ENCODE measurements at regions not wholly inside any gene's neighbourhood (a gene's known extent, or its start where the extent isn't known, plus 50 kb on each side); places are given as distances from the start of the nearest gene placed in this dataset.

GRCh38 chr1:218829097-218829496, 344.6 kb upstream of the LYPLAL1 start:
- Histone ChIP-seq H2BK12ac (ENCODE audit: low read length in 2 of 2) (no peak overlapping the region), H3K23ac (ENCODE audit: low read length in 2 of 2) (no peak overlapping the region), H3K79me1 (replicated peaks; ENCODE audit: low read length, poor library complexity, severe bottlenecking) (no peaks in the 10 kb centered on the region), H2BK120ac (ENCODE audit: low read depth, low read length) (no peak overlapping the region), H3K4me2 (ENCODE audit: low read length, poor library complexity, severe bottlenecking) (no peak overlapping the region), H3K27me3 (ENCODE audit: control insufficient read depth in 1 of 2, insufficient read depth in 1 of 2, low read length in 2 of 2) (no peaks in the 10 kb centered on the region), H3K9ac (ENCODE audit: low read length) (no peak overlapping the region), H2AK5ac (ENCODE audit: low read length, severe bottlenecking) (no peak overlapping the region), H4K91ac (ENCODE audit: low read length) (no peak overlapping the region), H4K8ac (ENCODE audit: low read length) (no peak overlapping the region), H2BK5ac (ENCODE audit: low read depth, low read length, poor library complexity, severe bottlenecking) (no peak overlapping the region), H3K4me1 (ENCODE audit: control insufficient read depth, insufficient read depth, low read depth, low read length) (no peaks in the 10 kb centered on the region), H3K4ac (ENCODE audit: low read depth in 1 of 2, low read length in 2 of 2) (no peak overlapping the region), H3K4me3 (ENCODE audit: insufficient read depth in 1 of 2, low read depth in 1 of 2, low read length in 2 of 2) (no peak overlapping the region), H3K27ac (ENCODE audit: low read length, poor library complexity, severe bottlenecking) (no peak overlapping the region), H2AFZ (ENCODE audit: low read depth, low read length) (no peak overlapping the region), H2BK15ac (ENCODE audit: low read depth, poor library complexity, severe bottlenecking) (no peak overlapping the region), H3K18ac (ENCODE audit: low read depth in 1 of 2, low read length in 2 of 2) (no peak overlapping the region), H3K9me3 (ENCODE audit: control insufficient read depth, low read length) (no peaks in the 10 kb centered on the region), H3K36me3 (ENCODE audit: control insufficient read depth in 1 of 2, insufficient read depth in 2 of 2, low read depth in 1 of 2, low read length in 2 of 2) (no peaks in the 10 kb centered on the region), H3K14ac (ENCODE audit: low read length in 2 of 2) (no peak overlapping the region)
- DNase-seq = peak; percentile 19
- 100% methylated on average over 3 of the region's 3 CpGs for WGBS

- no peak overlapping the region for H3K4ac ChIP-seq (ENCODE audit: low read depth in 1 of 2, low read length in 2 of 2)
- WGBS = no CpG with 5 or more reads among the region's 1 CpG
- H3K79me1 ChIP-seq (replicated peaks; ENCODE audit: low read length, poor library complexity, severe bottlenecking) = no peaks in the 10 kb centered on the region
- H3K14ac ChIP-seq (ENCODE audit: low read length in 2 of 2) = no peak overlapping the region
- H2BK12ac ChIP-seq (ENCODE audit: low read length in 2 of 2) = no peak overlapping the region
- no peaks in the 10 kb centered on the region for H3K36me3 ChIP-seq (ENCODE audit: control insufficient read depth in 1 of 2, insufficient read depth in 2 of 2, low read depth in 1 of 2, low read length in 2 of 2)
- H2BK120ac ChIP-seq (ENCODE audit: low read depth, low read length) = no peak overlapping the region
- no peak for DNase-seq
- no peak overlapping the region for H2AFZ ChIP-seq (ENCODE audit: low read depth, low read length)
- H3K27me3 ChIP-seq (ENCODE audit: control insufficient read depth in 1 of 2, insufficient read depth in 1 of 2, low read length in 2 of 2) = no peaks in the 10 kb centered on the region
- H3K9me3 ChIP-seq (ENCODE audit: control insufficient read depth, low read length) = no peaks in the 10 kb centered on the region
- no peak overlapping the region for H3K9ac ChIP-seq (ENCODE audit: low read length)
- no peak overlapping the region for H3K4me2 ChIP-seq (ENCODE audit: low read length, poor library complexity, severe bottlenecking)
- no peak overlapping the region for H3K27ac ChIP-seq (ENCODE audit: low read length, poor library complexity, severe bottlenecking)
- H4K8ac ChIP-seq (ENCODE audit: low read length) = no peak overlapping the region
- no peak overlapping the region for H3K4me3 ChIP-seq (ENCODE audit: insufficient read depth in 1 of 2, low read depth in 1 of 2, low read length in 2 of 2)
- H2BK15ac ChIP-seq (ENCODE audit: low read depth, poor library complexity, severe bottlenecking) = no peak overlapping the region
- no peak overlapping the region for H3K18ac ChIP-seq (ENCODE audit: low read depth in 1 of 2, low read length in 2 of 2)
- no peak overlapping the region for H4K91ac ChIP-seq (ENCODE audit: low read length)
- H3K23ac ChIP-seq (ENCODE audit: low read length in 2 of 2) = no peak overlapping the region
- H2AK5ac ChIP-seq (ENCODE audit: low read length, severe bottlenecking) = no peak overlapping the region
- no peak overlapping the region for H2BK5ac ChIP-seq (ENCODE audit: low read depth, low read length, poor library complexity, severe bottlenecking)
- H3K4me1 ChIP-seq (ENCODE audit: control insufficient read depth, insufficient read depth, low read depth, low read length) = no peaks in the 10 kb centered on the region
Observed at GRCh38 chr1:218835609-218836008, 338.1 kb upstream of the LYPLAL1 start.

- Histone ChIP-seq H2BK120ac (ENCODE audit: low read depth, low read length) (no peak overlapping the region), H2BK15ac (ENCODE audit: low read depth, poor library complexity, severe bottlenecking) (no peak overlapping the region), H2BK5ac (ENCODE audit: low read depth, low read length, poor library complexity, severe bottlenecking) (no peak overlapping the region), H3K9ac (ENCODE audit: low read length) (no peak overlapping the region), H3K27ac (ENCODE audit: low read length, poor library complexity, severe bottlenecking) (no peak overlapping the region), H2BK12ac (ENCODE audit: low read length in 2 of 2) (no peak overlapping the region), H3K36me3 (ENCODE audit: control insufficient read depth in 1 of 2, insufficient read depth in 2 of 2, low read depth in 1 of 2, low read length in 2 of 2) (no peaks in the 10 kb centered on the region), H3K4ac (ENCODE audit: low read depth in 1 of 2, low read length in 2 of 2) (no peak overlapping the region), H3K18ac (ENCODE audit: low read depth in 1 of 2, low read length in 2 of 2) (no peak overlapping the region), H3K79me1 (replicated peaks; ENCODE audit: low read length, poor library complexity, severe bottlenecking) (no peaks in the 10 kb centered on the region), H3K14ac (ENCODE audit: low read length in 2 of 2) (no peak overlapping the region), H3K23ac (ENCODE audit: low read length in 2 of 2) (no peak overlapping the region), H4K8ac (ENCODE audit: low read length) (no peak overlapping the region), H3K27me3 (ENCODE audit: control insufficient read depth in 1 of 2, insufficient read depth in 1 of 2, low read length in 2 of 2) (no peaks in the 10 kb centered on the region), H3K4me2 (ENCODE audit: low read length, poor library complexity, severe bottlenecking) (no peak overlapping the region), H4K91ac (ENCODE audit: low read length) (no peak overlapping the region), H2AFZ (ENCODE audit: low read depth, low read length) (no peak overlapping the region), H3K4me3 (ENCODE audit: insufficient read depth in 1 of 2, low read depth in 1 of 2, low read length in 2 of 2) (no peak overlapping the region), H3K4me1 (ENCODE audit: control insufficient read depth, insufficient read depth, low read depth, low read length) (no peaks in the 10 kb centered on the region), H2AK5ac (ENCODE audit: low read length, severe bottlenecking) (no peak overlapping the region), H3K9me3 (ENCODE audit: control insufficient read depth, low read length) (no peaks in the 10 kb centered on the region)
- no peak for DNase-seq
- 93% methylated on average over 2 of the region's 3 CpGs for WGBS
Observed at GRCh38 chr1:218836264-218836663, 337.4 kb upstream of the LYPLAL1 start.

- Histone ChIP-seq H4K8ac (ENCODE audit: low read length) (no peak overlapping the region), H4K91ac (ENCODE audit: low read length) (no peak overlapping the region), H3K23ac (ENCODE audit: low read length in 2 of 2) (no peak overlapping the region), H3K4ac (ENCODE audit: low read depth in 1 of 2, low read length in 2 of 2) (no peak overlapping the region), H2BK5ac (ENCODE audit: low read depth, low read length, poor library complexity, severe bottlenecking) (no peak overlapping the region), H3K4me1 (ENCODE audit: control insufficient read depth, insufficient read depth, low read depth, low read length) (no peaks in the 10 kb centered on the region), H2BK15ac (ENCODE audit: low read depth, poor library complexity, severe bottlenecking) (no peak overlapping the region), H3K36me3 (ENCODE audit: control insufficient read depth in 1 of 2, insufficient read depth in 2 of 2, low read depth in 1 of 2, low read length in 2 of 2) (no peaks in the 10 kb centered on the region), H3K14ac (ENCODE audit: low read length in 2 of 2) (no peak overlapping the region), H3K4me3 (ENCODE audit: insufficient read depth in 1 of 2, low read depth in 1 of 2, low read length in 2 of 2) (no peak overlapping the region), H3K27me3 (ENCODE audit: control insufficient read depth in 1 of 2, insufficient read depth in 1 of 2, low read length in 2 of 2) (no peaks in the 10 kb centered on the region), H3K18ac (ENCODE audit: low read depth in 1 of 2, low read length in 2 of 2) (no peak overlapping the region), H2BK120ac (ENCODE audit: low read depth, low read length) (no peak overlapping the region), H3K9ac (ENCODE audit: low read length) (no peak overlapping the region), H3K9me3 (ENCODE audit: control insufficient read depth, low read length) (no peaks in the 10 kb centered on the region), H3K27ac (ENCODE audit: low read length, poor library complexity, severe bottlenecking) (no peak overlapping the region), H2BK12ac (ENCODE audit: low read length in 2 of 2) (no peak overlapping the region), H3K79me1 (replicated peaks; ENCODE audit: low read length, poor library complexity, severe bottlenecking) (no peaks in the 10 kb centered on the region), H3K4me2 (ENCODE audit: low read length, poor library complexity, severe bottlenecking) (no peak overlapping the region), H2AFZ (ENCODE audit: low read depth, low read length) (no peak overlapping the region), H2AK5ac (ENCODE audit: low read length, severe bottlenecking) (no peak overlapping the region)
- DNase-seq = no peak
- WGBS = 98% methylated on average over 2 of the region's 2 CpGs
Observed at GRCh38 chr1:218837051-218837450, 336.6 kb upstream of the LYPLAL1 start.

Measured in mesenchymal stem cell (in vitro differentiated cells and primary cell).